Endothelial cell of umbilical vein (primary cell): ENCODE measurements at regions not wholly inside any gene's neighbourhood (a gene's known extent, or its start where the extent isn't known, plus 50 kb on each side); places are given as distances from the start of the nearest gene placed in this dataset.

Experiments used
- BruUV-seq: library from RNA; stranded (reverse); fragments of 400-500 nt; replicated peaks from 2 replicates; lab custom pipeline; 2021; lab: Mats Ljungman, UMichigan
- CTCF ChIA-PET: fragments of 300-600, 350-600 bp; sonication (Branson Sonifier 250); formaldehyde crosslinking; loops from one replicate; lab custom pipeline; 2021; ENCODE audit warnings: antibody characterized with exemption, inconsistent platforms; lab: Charles Lee
- POLR2A ChIA-PET: fragments of 300-600, 350-600 bp; sonication (Branson Sonifier 250); formaldehyde crosslinking; loops from one replicate; lab custom pipeline; 2021; ENCODE audit warnings: antibody characterized with exemption, inconsistent platforms; lab: Charles Lee
- DNase-seq: peaks from one replicate; pipeline ENCODE4 v3.0.0-alpha.2; 2011; ENCODE audit warnings: low read depth, low spot score
- FAIRE-seq: peaks from 2 replicates; lab custom pipeline; 2011; peaks lifted over from hg19 to GRCh38; lab: Jason Lieb, UNC
- H2AFZ ChIP-seq: 2 replicates; pipeline ENCODE4 v1.6.0; 2012; ENCODE audit warnings: low read depth, low read length, control low read depth, inconsistent platforms
- H3K27ac ChIP-seq: 2 replicates; pipeline ENCODE4 v1.5.1; 2011; ENCODE audit warnings: low read depth, mild to moderate bottlenecking, control low read depth, low read length, moderate library complexity; ENCODE audit not compliant: insufficient read depth
- H3K27me3 ChIP-seq, 2 experiments: 2 replicates each; pipeline versions ENCODE4 v1.6.0 to v1.6.1; 2011; ENCODE audit warnings: low read length in 2 of 2, mixed read lengths in 1 of 2; ENCODE audit not compliant: control insufficient read depth in 2 of 2, insufficient read depth in 2 of 2
- H3K36me3 ChIP-seq, 2 experiments: 2 replicates in 1 of 2; 3 replicates in 1 of 2; pipeline ENCODE4 v1.5.1; 2011; ENCODE audit warnings: low read length in 2 of 2, mild to moderate bottlenecking in 1 of 2, moderate library complexity in 1 of 2; ENCODE audit not compliant: control insufficient read depth in 2 of 2, insufficient read depth in 2 of 2; ENCODE audit errors: extremely low read depth in 1 of 2
- H3K4me1 ChIP-seq: 3 replicates; pipeline ENCODE4 v1.5.1; 2011; ENCODE audit warnings: mild to moderate bottlenecking, low read length; ENCODE audit not compliant: control insufficient read depth, insufficient read depth; ENCODE audit errors: extremely low read depth
- H3K4me2 ChIP-seq: 2 replicates; pipeline ENCODE4 v1.6.1; 2011; ENCODE audit warnings: low read length, control low read depth, mixed read lengths; ENCODE audit not compliant: insufficient read depth
- H3K4me3 ChIP-seq, 3 experiments: fragments of 200-600 bp in 1 of 3; sonication (generic), shearing (Covaris generic) in 1 of 3; replicated peaks in 1 of 3; 2 replicates each; pipeline ENCODE4 v1.5.1; 2011 to 2016; ENCODE audit warnings: control low read depth in 3 of 3, low read length in 3 of 3, mild to moderate bottlenecking in 2 of 3, inconsistent platforms in 1 of 3, low read depth in 1 of 3, moderate library complexity in 1 of 3; ENCODE audit not compliant: insufficient read depth in 1 of 3
- H3K79me2 ChIP-seq: 2 replicates; pipeline ENCODE4 v1.6.0; 2012; ENCODE audit warnings: low read length, inconsistent platforms; ENCODE audit not compliant: control insufficient read depth, insufficient read depth
- H3K9ac ChIP-seq: replicated peaks from 2 replicates; pipeline ENCODE3; 2011; ENCODE audit warnings: low read length, control low read depth; ENCODE audit not compliant: insufficient read depth; ENCODE audit errors: extremely low read depth
- H3K9me1 ChIP-seq: replicated peaks from 3 replicates; pipeline ENCODE4 v1.6.0; 2011; ENCODE audit warnings: mild to moderate bottlenecking, low read length; ENCODE audit not compliant: control insufficient read depth, insufficient read depth; ENCODE audit errors: extremely low read depth
- H3K9me3 ChIP-seq: replicated peaks from 2 replicates; pipeline ENCODE4 v1.5.1; 2012; ENCODE audit warnings: low read length, inconsistent platforms; ENCODE audit not compliant: control insufficient read depth, insufficient read depth
- H4K20me1 ChIP-seq: replicated peaks from 2 replicates; pipeline ENCODE3; 2011; ENCODE audit warnings: mild to moderate bottlenecking, low read length; ENCODE audit not compliant: control insufficient read depth, insufficient read depth; ENCODE audit errors: extremely low read depth
- CTCF ChIP-seq, 2 donors: IDR thresholded peaks; 1 replicate in 1 of 2; 2 replicates in 1 of 2; pipeline ENCODE4 v1.5.1; 2011; ENCODE audit warnings: low read length in 2 of 2, mild to moderate bottlenecking in 2 of 2, moderate library complexity in 2 of 2, control low read depth in 1 of 2, inconsistent platforms in 1 of 2, low read depth in 1 of 2; ENCODE audit not compliant: insufficient read depth in 1 of 2; ENCODE audit errors: extremely low read depth in 1 of 2
- EZH2 ChIP-seq: IDR thresholded peaks from 2 replicates; pipeline ENCODE4 v1.6.1; 2012; ENCODE audit warnings: borderline replicate concordance, low read depth, mild to moderate bottlenecking, moderate library complexity, low read length, inconsistent platforms; ENCODE audit not compliant: severe bottlenecking
- FOS ChIP-seq: IDR thresholded peaks from 2 replicates; pipeline ENCODE4 v1.6.1; 2011; ENCODE audit warnings: mild to moderate bottlenecking, low read length, moderate library complexity, borderline replicate concordance; ENCODE audit not compliant: insufficient read depth
- GATA2 ChIP-seq: IDR thresholded peaks from 2 replicates; pipeline ENCODE4 v1.7.0; 2011; ENCODE audit warnings: low read depth, mild to moderate bottlenecking, moderate library complexity, mixed read lengths, low read length; ENCODE audit not compliant: insufficient read length, insufficient read depth
- JUN ChIP-seq: IDR thresholded peaks from 2 replicates; pipeline ENCODE4 v1.6.1; 2011; ENCODE audit warnings: borderline replicate concordance, low read depth; ENCODE audit not compliant: insufficient read length, insufficient read depth
- MAX ChIP-seq: IDR thresholded peaks from 2 replicates; pipeline ENCODE4 v1.6.1; 2011; ENCODE audit not compliant: insufficient read depth, insufficient read length
- MYC ChIP-seq: IDR thresholded peaks from one replicate; pipeline ENCODE4 v1.6.1; 2011; ENCODE audit warnings: mild to moderate bottlenecking, low read depth, low read length
- POLR2A ChIP-seq: IDR thresholded peaks from 2 replicates; pipeline ENCODE4 v1.6.1; 2012; ENCODE audit warnings: low read depth, mild to moderate bottlenecking, control low read depth, low read length
- POLR2AphosphoS5 ChIP-seq: IDR thresholded peaks from 2 replicates; pipeline ENCODE4 v1.6.1; 2012; ENCODE audit warnings: low read depth, mild to moderate bottlenecking, control low read depth, low read length, moderate library complexity; ENCODE audit not compliant: insufficient read depth
- dilution Hi-C: fragments of 300-500 bp; cut with MboI; formaldehyde crosslinking; loops from one replicate; pipeline ENCODE4 v1.15.0; 2019; ENCODE audit warnings: low sequenced_read_pairs; ENCODE audit not compliant: extremely low pct_ligation_motif_present
- intact Hi-C: fragments of 100-400 bp; cut with micrococcal nuclease; formaldehyde crosslinking; loops from one replicate; pipeline ENCODE4 v1.10.0; 2022

- BruUV-seq = no TSS peak
- no peaks in the 10 kb centered on the region for H3K36me3 ChIP-seq
- H3K4me1 ChIP-seq = no peaks in the 10 kb centered on the region
- no peaks in the 10 kb centered on the region for H3K9me3 ChIP-seq
- no peak overlapping the region for H3K4me2 ChIP-seq
- H3K9me1 ChIP-seq = no peaks in the 10 kb centered on the region
- H3K27me3 ChIP-seq = no peaks in the 10 kb centered on the region
- no peaks in the 10 kb centered on the region for H3K79me2 ChIP-seq
- no peaks in the 10 kb centered on the region for H4K20me1 ChIP-seq
- ChIA-PET CTCF (interaction anchor here (1.2 kb wide), 1 partner anchor 25 kb away, joined by 3 read pairs; no protein-coding TSS in a partner anchor), POLR2A (no interaction called here)
- no peak for DNase-seq
- H2AFZ ChIP-seq = no peak overlapping the region
- FAIRE-seq = no peak
- H3K27ac ChIP-seq = no peak overlapping the region
- no peak overlapping the region for H3K4me3 ChIP-seq
- no peak for TF ChIP-seq MYC
- TF ChIP-seq MAX = no peak
- TF ChIP-seq EZH2 = no peak
- no peak for TF ChIP-seq FOS
- no peak for TF ChIP-seq JUN
- no peak for TF ChIP-seq GATA2
- TF ChIP-seq POLR2A = no peak
- TF ChIP-seq CTCF (IDR thresholded peaks at IDR 0.05; ENCODE audit: extremely low read depth in 1 of 2, insufficient read depth in 1 of 2, low read depth in 1 of 2, low read length in 2 of 2) = no peak
- no peak for TF ChIP-seq POLR2AphosphoS5
- dilution Hi-C loops (no loop called here), intact Hi-C loops (no loop called here)
- no peak overlapping the region for H3K9ac ChIP-seq
Measured at GRCh38 chr18:60577457-60577856, 204.9 kb upstream of the MC4R start.
